A673 (cell line): ENCODE measurements at regions not wholly inside any gene's neighbourhood (a gene's known extent, or its start where the extent isn't known, plus 50 kb on each side); places are given as distances from the start of the nearest gene placed in this dataset.
A peak's percentile ranks its signal among the peaks of the same experiment; 100 is the strongest.

ENCODE experiments used
- BruUV-seq: library from RNA; stranded (reverse); fragments of 400-500 nt; replicated peaks from 2 replicates; lab custom pipeline; 2021; lab: Mats Ljungman, UMichigan
- CTCF ChIA-PET: fragments of 300-600 bp; sonication (Branson Sonifier 250); formaldehyde crosslinking; loops from one replicate; lab custom pipeline; 2022; ENCODE audit warnings: antibody characterized with exemption; lab: Charles Lee
- POLR2A ChIA-PET: fragments of 300-600 bp; sonication (Branson Sonifier 250); formaldehyde crosslinking; loops from one replicate; lab custom pipeline; 2022; ENCODE audit warnings: antibody characterized with exemption; ENCODE audit not compliant: low non-redundant PET; lab: Charles Lee
- DNase-seq: peaks from one replicate; pipeline ENCODE4 v3.0.0-alpha.2; 2015; ENCODE audit warnings: low spot score
- H3K27ac ChIP-seq: fragments of 200-600 bp; sonication (generic); 2 replicates; pipeline ENCODE4 v1.5.1; 2016; ENCODE audit warnings: mixed run types, low read depth, mild to moderate bottlenecking, mixed read lengths, antibody characterized with exemption, low read length; ENCODE audit not compliant: poor library complexity, severe bottlenecking
- H3K27me3 ChIP-seq: fragments of 200-600 bp; sonication (generic); replicated peaks from 2 replicates; pipeline ENCODE4 v1.6.1; 2017; ENCODE audit warnings: mixed run types, low read depth, mild to moderate bottlenecking, mixed read lengths, antibody characterized with exemption, low read length; ENCODE audit not compliant: insufficient read depth, poor library complexity
- H3K36me3 ChIP-seq: fragments of 200-600 bp; sonication (generic); 2 replicates; pipeline ENCODE4 v1.6.1; 2016; ENCODE audit warnings: mixed run types, mild to moderate bottlenecking, mixed read lengths, antibody characterized with exemption, low read length; ENCODE audit not compliant: insufficient read depth, poor library complexity, severe bottlenecking
- H3K4me1 ChIP-seq: fragments of 200-600 bp; sonication (generic); 2 replicates; pipeline ENCODE4 v1.6.1; 2017; ENCODE audit warnings: mixed run types, mild to moderate bottlenecking, mixed read lengths, antibody characterized with exemption, low read length; ENCODE audit not compliant: insufficient read depth, poor library complexity, severe bottlenecking
- H3K4me3 ChIP-seq: fragments of 200-600 bp; sonication (generic); 2 replicates; pipeline ENCODE4 v1.5.1; 2016; ENCODE audit warnings: low read depth, mixed run types, mild to moderate bottlenecking, mixed read lengths, low read length; ENCODE audit not compliant: poor library complexity, severe bottlenecking
- H3K9me3 ChIP-seq: fragments of 200-600 bp; sonication (generic); 2 replicates; pipeline ENCODE4 v1.6.1; 2016; ENCODE audit warnings: mixed run types, low read depth, mild to moderate bottlenecking, mixed read lengths, antibody characterized with exemption, low read length; ENCODE audit not compliant: poor library complexity, severe bottlenecking
- EZH2 ChIP-seq: fragments of 200-600 bp; sonication (generic); IDR thresholded peaks from 2 replicates; pipeline ENCODE4 v1.6.1; 2017; ENCODE audit warnings: borderline replicate concordance, low read depth, mild to moderate bottlenecking, mixed read lengths, antibody characterized with exemption, low read length; ENCODE audit not compliant: poor library complexity, severe bottlenecking
- intact Hi-C: fragments of 100-400 bp; cut with micrococcal nuclease; formaldehyde crosslinking; loops from one replicate; pipeline ENCODE4 v1.10.0; 2022; ENCODE audit not compliant: unreplicated experiment
- TF ChIP-seq, protein P1 (sequence below): fragments of 300-800, 200-600 bp; sonication (generic); conservative IDR thresholded peaks from 2 replicates; pipeline ENCODE4 v1.5.1; 2017; ENCODE audit warnings: low read depth, mild to moderate bottlenecking, antibody characterized with exemption, low read length, moderate library complexity, mixed read lengths

GRCh38 chr3:25945836-25946235 is 155.9 kb downstream of the OXSM start:
- Histone ChIP-seq H3K27me3 (no peaks in the 10 kb centered on the region), H3K27ac (peak overlapping the region; percentile 58), H3K4me3 (no peak overlapping the region), H3K9me3 (no peaks in the 10 kb centered on the region), H3K4me1 (peaks cover 18% of the 10 kb centered on the region), H3K36me3 (no peaks in the 10 kb centered on the region)
- CTCF ChIA-PET, result no interaction called here
- TF ChIP-seq, protein P1, sequence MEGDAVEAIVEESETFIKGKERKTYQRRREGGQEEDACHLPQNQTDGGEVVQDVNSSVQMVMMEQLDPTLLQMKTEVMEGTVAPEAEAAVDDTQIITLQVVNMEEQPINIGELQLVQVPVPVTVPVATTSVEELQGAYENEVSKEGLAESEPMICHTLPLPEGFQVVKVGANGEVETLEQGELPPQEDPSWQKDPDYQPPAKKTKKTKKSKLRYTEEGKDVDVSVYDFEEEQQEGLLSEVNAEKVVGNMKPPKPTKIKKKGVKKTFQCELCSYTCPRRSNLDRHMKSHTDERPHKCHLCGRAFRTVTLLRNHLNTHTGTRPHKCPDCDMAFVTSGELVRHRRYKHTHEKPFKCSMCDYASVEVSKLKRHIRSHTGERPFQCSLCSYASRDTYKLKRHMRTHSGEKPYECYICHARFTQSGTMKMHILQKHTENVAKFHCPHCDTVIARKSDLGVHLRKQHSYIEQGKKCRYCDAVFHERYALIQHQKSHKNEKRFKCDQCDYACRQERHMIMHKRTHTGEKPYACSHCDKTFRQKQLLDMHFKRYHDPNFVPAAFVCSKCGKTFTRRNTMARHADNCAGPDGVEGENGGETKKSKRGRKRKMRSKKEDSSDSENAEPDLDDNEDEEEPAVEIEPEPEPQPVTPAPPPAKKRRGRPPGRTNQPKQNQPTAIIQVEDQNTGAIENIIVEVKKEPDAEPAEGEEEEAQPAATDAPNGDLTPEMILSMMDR, result no peak
- no peak for TF ChIP-seq EZH2
- peak; percentile 72 for DNase-seq
- no TSS peak for BruUV-seq
- intact Hi-C loops, result loop anchor here (5.0 kb wide), 1 partner anchor 286 kb away; no protein-coding TSS in a partner anchor
- POLR2A ChIA-PET, result interaction anchor here (0.6 kb wide), 1 partner anchor 566 kb away, joined by 6 read pairs; no protein-coding TSS in a partner anchor

GRCh38 chr3:25952133-25952532 is 162.2 kb downstream of the OXSM start:
- H3K9me3 ChIP-seq, result no peaks in the 10 kb centered on the region
- H3K4me1 ChIP-seq, result peaks cover 18% of the 10 kb centered on the region
- POLR2A ChIA-PET, result no interaction called here
- intact Hi-C loops, result no loop called here
- no peaks in the 10 kb centered on the region for H3K36me3 ChIP-seq
- no peaks in the 10 kb centered on the region for H3K27me3 ChIP-seq
- H3K4me3 ChIP-seq, result no peak overlapping the region
- no peak overlapping the region for H3K27ac ChIP-seq
- BruUV-seq, result no TSS peak
- no peak for DNase-seq
- TF ChIP-seq, protein P1, result no peak
- TF ChIP-seq EZH2, result no peak
- CTCF ChIA-PET, result no interaction called here

GRCh38 chr3:25957026-25957425 is 167.1 kb downstream of the OXSM start:
- ChIA-PET POLR2A (no interaction called here), CTCF (no interaction called here)
- no peak for DNase-seq
- Histone ChIP-seq H3K4me1 (no peaks in the 10 kb centered on the region), H3K4me3 (no peak overlapping the region), H3K27me3 (no peaks in the 10 kb centered on the region), H3K9me3 (no peaks in the 10 kb centered on the region), H3K27ac (no peak overlapping the region), H3K36me3 (no peaks in the 10 kb centered on the region)
- TF ChIP-seq, protein P1, result no peak
- TF ChIP-seq EZH2, result no peak
- intact Hi-C loops, result no loop called here
- BruUV-seq, result no TSS peak
